GM19043 (cell line): ENCODE measurements at regions not wholly inside any gene's neighbourhood (a gene's known extent, or its start where the extent isn't known, plus 50 kb on each side); places are given as distances from the start of the nearest gene placed in this dataset.

Source experiments
- ATAC-seq: cut with Tn5 transposase; IDR thresholded peaks from one replicate; pipeline ENCODE4 v1.9.1; 2021; ENCODE audit warnings: low read depth; ENCODE audit not compliant: unreplicated experiment

- no peak for ATAC-seq
These were observed 669.9 kb downstream of the OTOL1 start for GRCh38 chr3:162166543-162166942.

GRCh38 chr3:162168715-162169114 lies 672.1 kb downstream of the OTOL1 start:
- no peak for ATAC-seq

GRCh38 chr3:162170581-162170980 lies 674.0 kb downstream of the OTOL1 start:
- ATAC-seq, result no peak

- ATAC-seq, result no peak
These were observed 675.4 kb downstream of the OTOL1 start for GRCh38 chr3:162171970-162172369.

GRCh38 chr3:162175145-162175544 lies 678.5 kb downstream of the OTOL1 start:
- no peak for ATAC-seq

- ATAC-seq, result no peak
These were observed 679.3 kb downstream of the OTOL1 start for GRCh38 chr3:162175878-162176277.

- ATAC-seq, result no peak
These were observed 686.8 kb downstream of the OTOL1 start for GRCh38 chr3:162183440-162183839.

GRCh38 chr3:162192340-162193029 lies 695.9 kb downstream of the OTOL1 start:
- no peak for ATAC-seq

GRCh38 chr3:162193148-162194095 lies 696.8 kb downstream of the OTOL1 start:
- no peak for ATAC-seq

GRCh38 chr3:162195147-162195546 lies 698.5 kb downstream of the OTOL1 start:
- no peak for ATAC-seq

GRCh38 chr3:162196964-162197363 lies 700.4 kb downstream of the OTOL1 start:
- ATAC-seq, result no peak

- ATAC-seq, result no peak
These were observed 704.2 kb downstream of the OTOL1 start for GRCh38 chr3:162200836-162201235.

GRCh38 chr3:162206648-162207047 lies 710.0 kb downstream of the OTOL1 start:
- no peak for ATAC-seq

- ATAC-seq, result no peak
These were observed 714.9 kb downstream of the OTOL1 start for GRCh38 chr3:162211470-162211869.

GRCh38 chr3:162213196-162213595 lies 716.6 kb downstream of the OTOL1 start:
- ATAC-seq, result no peak

GRCh38 chr3:162213956-162214355 lies 717.3 kb downstream of the OTOL1 start:
- no peak for ATAC-seq

- ATAC-seq, result no peak
These were observed 721.0 kb downstream of the OTOL1 start for GRCh38 chr3:162217647-162218046.

GRCh38 chr3:162218479-162218878 lies 721.9 kb downstream of the OTOL1 start:
- no peak for ATAC-seq

GRCh38 chr3:162224746-162225145 lies 728.1 kb downstream of the OTOL1 start:
- ATAC-seq, result no peak

- ATAC-seq, result no peak
These were observed 740.3 kb downstream of the OTOL1 start for GRCh38 chr3:162236949-162237348.

- no peak for ATAC-seq
These were observed 754.2 kb downstream of the OTOL1 start for GRCh38 chr3:162250782-162251181.

GRCh38 chr3:162262129-162262528 lies 765.5 kb downstream of the OTOL1 start:
- ATAC-seq, result no peak
